ENCODE measurements at regions not wholly inside any gene's neighbourhood (a gene's known extent, or its start where the extent isn't known, plus 50 kb on each side); places are given as distances from the start of the nearest gene placed in this dataset.

DNA sequence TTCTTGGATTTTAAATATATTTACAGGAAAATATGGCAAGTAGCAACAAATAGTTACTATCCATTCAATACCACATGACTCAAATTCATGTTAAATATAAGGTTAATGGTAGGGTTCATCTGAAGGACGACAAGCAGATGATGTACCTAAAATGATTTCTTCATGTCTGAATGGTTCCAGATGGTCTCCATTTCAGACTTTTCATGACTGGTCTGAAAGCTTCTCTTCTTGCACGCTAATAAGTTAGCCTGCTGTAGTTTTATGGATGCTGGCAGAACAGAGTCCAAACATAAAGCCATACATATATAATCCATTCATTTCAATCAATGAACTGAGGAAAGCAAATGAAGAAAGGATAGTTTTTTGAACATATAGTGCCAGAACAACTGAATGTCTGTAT, 257.0 kb upstream of the MGAT4C start:
- no peak for DNase-seq (ENCODE audit: low read depth)
- TF ChIP-seq, protein P1, sequence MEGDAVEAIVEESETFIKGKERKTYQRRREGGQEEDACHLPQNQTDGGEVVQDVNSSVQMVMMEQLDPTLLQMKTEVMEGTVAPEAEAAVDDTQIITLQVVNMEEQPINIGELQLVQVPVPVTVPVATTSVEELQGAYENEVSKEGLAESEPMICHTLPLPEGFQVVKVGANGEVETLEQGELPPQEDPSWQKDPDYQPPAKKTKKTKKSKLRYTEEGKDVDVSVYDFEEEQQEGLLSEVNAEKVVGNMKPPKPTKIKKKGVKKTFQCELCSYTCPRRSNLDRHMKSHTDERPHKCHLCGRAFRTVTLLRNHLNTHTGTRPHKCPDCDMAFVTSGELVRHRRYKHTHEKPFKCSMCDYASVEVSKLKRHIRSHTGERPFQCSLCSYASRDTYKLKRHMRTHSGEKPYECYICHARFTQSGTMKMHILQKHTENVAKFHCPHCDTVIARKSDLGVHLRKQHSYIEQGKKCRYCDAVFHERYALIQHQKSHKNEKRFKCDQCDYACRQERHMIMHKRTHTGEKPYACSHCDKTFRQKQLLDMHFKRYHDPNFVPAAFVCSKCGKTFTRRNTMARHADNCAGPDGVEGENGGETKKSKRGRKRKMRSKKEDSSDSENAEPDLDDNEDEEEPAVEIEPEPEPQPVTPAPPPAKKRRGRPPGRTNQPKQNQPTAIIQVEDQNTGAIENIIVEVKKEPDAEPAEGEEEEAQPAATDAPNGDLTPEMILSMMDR (IDR thresholded peaks at IDR 0.05; ENCODE audit: control insufficient read depth, extremely low read depth, insufficient read depth), result no peak
- no peak overlapping the region for H3K4me3 ChIP-seq (ENCODE audit: low read depth, low read length)

DNA sequence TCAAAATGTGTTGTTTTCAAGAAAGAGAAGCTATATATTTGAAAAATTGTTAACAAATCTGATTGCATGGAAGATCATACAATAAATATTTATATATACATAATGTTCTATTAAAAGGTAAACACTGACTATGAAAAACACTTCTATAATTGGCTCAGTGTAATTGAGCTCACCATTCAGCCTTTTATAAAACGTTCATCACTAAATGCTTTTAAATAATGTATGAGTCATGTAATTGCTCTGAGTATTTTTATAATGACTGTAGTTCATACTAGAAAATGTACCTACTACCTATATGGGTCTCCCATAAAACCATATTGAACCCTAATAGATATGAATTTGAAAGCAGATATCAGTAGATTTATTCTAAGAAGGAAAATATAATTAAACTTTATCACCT, 240.4 kb upstream of the MGAT4C start:
- DNase-seq (ENCODE audit: low read depth), result no peak
- H3K4me3 ChIP-seq (ENCODE audit: low read depth, low read length), result no peak overlapping the region
- TF ChIP-seq, protein P1 (IDR thresholded peaks at IDR 0.05; ENCODE audit: control insufficient read depth, extremely low read depth, insufficient read depth), result no peak

DNA sequence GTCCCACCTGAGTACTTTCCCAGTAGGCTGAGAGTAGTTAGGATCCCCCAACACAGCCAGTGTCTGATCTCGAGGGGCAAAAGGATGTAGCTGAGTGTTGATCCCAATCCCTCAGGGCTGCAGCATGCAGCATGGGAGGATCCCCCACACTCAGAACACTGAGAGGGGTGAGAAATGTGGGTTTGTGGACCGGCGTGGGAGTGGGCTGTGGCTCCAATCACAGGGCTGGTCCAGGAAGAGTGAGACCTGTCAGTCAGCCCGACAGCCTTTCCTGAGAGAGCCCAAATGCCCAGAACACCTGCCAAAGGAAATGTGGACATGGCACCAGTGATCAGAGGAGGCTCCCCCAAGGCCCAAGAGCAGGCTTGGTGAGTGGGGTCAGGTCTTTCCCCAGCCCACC, 228.3 kb upstream of the MGAT4C start:
- DNase-seq (ENCODE audit: low read depth), result no peak
- TF ChIP-seq, protein P1 (IDR thresholded peaks at IDR 0.05; ENCODE audit: control insufficient read depth, extremely low read depth, insufficient read depth), result no peak
- no peak overlapping the region for H3K4me3 ChIP-seq (ENCODE audit: low read depth, low read length)

- no peak overlapping the region for H3K4me3 ChIP-seq (ENCODE audit: low read depth, low read length)
- TF ChIP-seq, protein P1 (IDR thresholded peaks at IDR 0.05; ENCODE audit: control insufficient read depth, extremely low read depth, insufficient read depth), result no peak
- DNase-seq (ENCODE audit: low read depth), result no peak
Measured at GRCh38 chr12:86473231-86473630, 217.0 kb upstream of the MGAT4C start.

DNA sequence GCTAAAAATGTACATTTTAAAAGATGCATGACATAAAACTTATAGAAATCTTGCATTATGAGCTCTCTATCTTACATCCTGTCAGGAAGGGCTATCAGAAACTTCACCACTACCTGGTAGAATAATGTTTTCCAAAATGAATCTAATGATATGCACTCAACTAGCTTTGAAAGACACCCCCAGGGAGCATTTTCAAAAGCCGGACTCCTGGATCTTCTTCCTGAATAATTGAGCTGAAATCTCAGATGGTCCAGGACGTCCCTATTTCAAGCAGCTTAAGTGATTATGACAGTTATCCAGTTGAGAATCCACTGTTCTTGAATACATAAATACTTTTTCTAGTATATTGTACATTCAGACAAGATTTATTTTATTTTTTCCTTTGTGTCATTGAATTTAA, 200.6 kb upstream of the MGAT4C start:
- H3K4me3 ChIP-seq (ENCODE audit: low read depth, low read length), result no peak overlapping the region
- TF ChIP-seq, protein P1 (IDR thresholded peaks at IDR 0.05; ENCODE audit: control insufficient read depth, extremely low read depth, insufficient read depth), result no peak
- DNase-seq (ENCODE audit: low read depth), result no peak

DNA sequence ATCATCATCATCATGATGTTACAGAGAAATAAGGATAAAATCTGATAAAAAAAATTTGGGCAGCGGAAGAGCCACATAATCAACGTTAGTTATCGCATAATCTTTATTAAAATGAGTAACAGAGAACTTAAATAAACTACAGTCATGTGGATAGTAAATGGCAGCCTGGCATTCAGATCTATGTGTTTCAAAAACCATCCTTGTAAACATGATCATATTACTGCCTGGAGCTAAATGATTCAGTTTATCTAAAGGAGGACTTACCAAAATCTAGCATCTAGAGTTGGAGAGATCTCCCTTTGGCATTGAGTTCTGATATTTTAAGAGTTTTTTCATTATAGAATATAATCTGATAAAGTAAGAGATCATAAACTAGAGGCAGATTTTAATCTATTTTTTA, 200.1 kb upstream of the MGAT4C start:
- H3K4me3 ChIP-seq (ENCODE audit: low read depth, low read length), result no peak overlapping the region
- TF ChIP-seq, protein P1 (IDR thresholded peaks at IDR 0.05; ENCODE audit: control insufficient read depth, extremely low read depth, insufficient read depth), result no peak
- no peak for DNase-seq (ENCODE audit: low read depth)

DNA sequence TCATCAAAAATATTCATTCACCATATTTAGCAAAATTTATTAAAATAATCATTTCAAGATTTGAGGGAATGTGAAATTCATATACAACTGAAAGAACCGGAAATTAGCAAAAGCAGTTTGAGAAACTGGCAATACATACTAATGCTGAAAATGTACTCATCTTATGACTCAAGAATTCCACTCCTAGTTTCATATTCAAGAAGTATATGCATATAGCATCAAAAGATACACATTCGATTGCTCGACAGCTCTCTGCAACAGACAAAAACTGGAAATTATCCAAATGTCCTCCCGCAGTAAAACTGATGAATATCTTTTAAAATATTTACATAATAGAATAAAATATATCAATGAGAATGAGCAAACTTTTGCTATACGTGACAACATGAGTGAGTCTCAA, 189.2 kb upstream of the MGAT4C start:
- no peak for DNase-seq (ENCODE audit: low read depth)
- TF ChIP-seq, protein P1 (IDR thresholded peaks at IDR 0.05; ENCODE audit: control insufficient read depth, extremely low read depth, insufficient read depth), result no peak

More for the DNA sequence above, 189.2 kb upstream of the MGAT4C start:
- no peak overlapping the region for H3K4me3 ChIP-seq (ENCODE audit: low read depth, low read length)
